ENCODE measurements at regions not wholly inside any gene's neighbourhood (a gene's known extent, or its start where the extent isn't known, plus 50 kb on each side); places are given as distances from the start of the nearest gene placed in this dataset.
"Not testable (repeated sequence)": the region's sequence is repeated elsewhere in the genome, so short reads cannot be mapped to it uniquely, and the experiment has no call there.

- DNase-seq (ENCODE audit: low spot score in 2 of 2) = no peak
- Mint-ChIP-seq H3K9me3 (peaks cover 2% of the 10 kb centered on the region), H3K4me1 (no peaks in the 10 kb centered on the region), H3K27ac (no peak overlapping the region), H3K36me3 (no peaks in the 10 kb centered on the region), H3K4me3 (no peak overlapping the region)
- ATAC-seq = no peak
Observed at GRCh38 chr5:130321931-130322330, 417.7 kb downstream of the CHSY3 start.

- H3K4me3 Mint-ChIP-seq = no peak overlapping the region
- H3K4me1 Mint-ChIP-seq = no peaks in the 10 kb centered on the region
- H3K9me3 Mint-ChIP-seq = peaks cover 6% of the 10 kb centered on the region
- no peaks in the 10 kb centered on the region for H3K36me3 Mint-ChIP-seq
- ATAC-seq (no peak), DNase-seq (ENCODE audit: low spot score in 2 of 2) (no peak)
- no peak overlapping the region for H3K27ac Mint-ChIP-seq
Observed at GRCh38 chr5:130316971-130317680, 412.9 kb downstream of the CHSY3 start.

- no peak for ATAC-seq
- H3K36me3 Mint-ChIP-seq = no peaks in the 10 kb centered on the region
- H3K27ac Mint-ChIP-seq = no peak overlapping the region
- no peak for DNase-seq (ENCODE audit: low spot score in 2 of 2)
- H3K4me3 Mint-ChIP-seq = no peak overlapping the region
- no peaks in the 10 kb centered on the region for H3K4me1 Mint-ChIP-seq
- no peaks in the 10 kb centered on the region for H3K9me3 Mint-ChIP-seq
Observed at GRCh38 chr5:130295235-130295634, 391.0 kb downstream of the CHSY3 start.

- not testable (repeated sequence) for H3K4me1 Mint-ChIP-seq; ATAC-seq; H3K36me3 Mint-ChIP-seq; H3K27ac Mint-ChIP-seq; H3K4me3 Mint-ChIP-seq; DNase-seq (ENCODE audit: low spot score in 2 of 2); H3K9me3 Mint-ChIP-seq
Observed at GRCh38 chr5:130294798-130295197, 390.5 kb downstream of the CHSY3 start.

- H3K4me1 Mint-ChIP-seq = no peaks in the 10 kb centered on the region
- H3K4me3 Mint-ChIP-seq = no peak overlapping the region
- no peaks in the 10 kb centered on the region for H3K9me3 Mint-ChIP-seq
- no peak for DNase-seq (ENCODE audit: low spot score in 2 of 2)
- no peak overlapping the region for H3K27ac Mint-ChIP-seq
- no peak for ATAC-seq
- no peaks in the 10 kb centered on the region for H3K36me3 Mint-ChIP-seq
Observed at GRCh38 chr5:130290219-130290618, 386.0 kb downstream of the CHSY3 start.

GRCh38 chr5:130289132-130290088 is 385.1 kb downstream of the CHSY3 start:
- Mint-ChIP-seq H3K27ac (no peak overlapping the region), H3K36me3 (no peaks in the 10 kb centered on the region), H3K4me3 (no peak overlapping the region), H3K4me1 (no peaks in the 10 kb centered on the region), H3K9me3 (no peaks in the 10 kb centered on the region)
- DNase-seq (ENCODE audit: low spot score in 2 of 2) (no peak), ATAC-seq (no peak)

- no peaks in the 10 kb centered on the region for H3K4me1 Mint-ChIP-seq
- no peaks in the 10 kb centered on the region for H3K9me3 Mint-ChIP-seq
Observed at GRCh38 chr5:130287438-130287837, 383.2 kb downstream of the CHSY3 start.

GRCh38 chr5:130286971-130287370 is 382.7 kb downstream of the CHSY3 start:
- Mint-ChIP-seq H3K9me3 (no peaks in the 10 kb centered on the region), H3K27ac (no peak overlapping the region), H3K4me3 (no peak overlapping the region), H3K4me1 (no peaks in the 10 kb centered on the region), H3K36me3 (no peaks in the 10 kb centered on the region)
- ATAC-seq (no peak), DNase-seq (ENCODE audit: low spot score in 2 of 2) (no peak)

More at GRCh38 chr5:130287438-130287837, 383.2 kb downstream of the CHSY3 start:
- no peak overlapping the region for H3K4me3 Mint-ChIP-seq
- DNase-seq (ENCODE audit: low spot score in 2 of 2) (no peak), ATAC-seq (no peak)
- no peak overlapping the region for H3K27ac Mint-ChIP-seq
- H3K36me3 Mint-ChIP-seq = no peaks in the 10 kb centered on the region

- DNase-seq (ENCODE audit: low spot score in 2 of 2) = no peak
- Mint-ChIP-seq H3K9me3 (no peaks in the 10 kb centered on the region), H3K4me1 (no peaks in the 10 kb centered on the region), H3K27ac (no peak overlapping the region), H3K36me3 (no peaks in the 10 kb centered on the region), H3K4me3 (no peak overlapping the region)
- no peak for ATAC-seq
Observed at GRCh38 chr5:130282049-130282448, 377.8 kb downstream of the CHSY3 start.

- no peaks in the 10 kb centered on the region for H3K9me3 Mint-ChIP-seq
- DNase-seq (ENCODE audit: low spot score in 2 of 2) (no peak), ATAC-seq (no peak)
- no peaks in the 10 kb centered on the region for H3K4me1 Mint-ChIP-seq
- no peaks in the 10 kb centered on the region for H3K36me3 Mint-ChIP-seq
- no peak overlapping the region for H3K27ac Mint-ChIP-seq
- no peak overlapping the region for H3K4me3 Mint-ChIP-seq
Observed at GRCh38 chr5:130280528-130281217, 376.4 kb downstream of the CHSY3 start.

- Mint-ChIP-seq H3K36me3 (no peaks in the 10 kb centered on the region), H3K4me3 (no peak overlapping the region), H3K27ac (no peak overlapping the region), H3K9me3 (no peaks in the 10 kb centered on the region), H3K4me1 (no peaks in the 10 kb centered on the region)
- DNase-seq (ENCODE audit: low spot score in 2 of 2) (no peak), ATAC-seq (no peak)
Observed at GRCh38 chr5:130279386-130279785, 375.1 kb downstream of the CHSY3 start.

GRCh38 chr5:130278136-130278535 is 373.9 kb downstream of the CHSY3 start:
- Mint-ChIP-seq H3K9me3 (no peaks in the 10 kb centered on the region), H3K4me3 (no peak overlapping the region), H3K4me1 (no peaks in the 10 kb centered on the region), H3K36me3 (no peaks in the 10 kb centered on the region), H3K27ac (no peak overlapping the region)
- no peak for DNase-seq (ENCODE audit: low spot score in 2 of 2)
- peak; percentile 45 for ATAC-seq

GRCh38 chr5:130277522-130277921 is 373.3 kb downstream of the CHSY3 start:
- Mint-ChIP-seq H3K27ac (no peak overlapping the region), H3K4me3 (no peak overlapping the region), H3K4me1 (no peaks in the 10 kb centered on the region), H3K9me3 (no peaks in the 10 kb centered on the region), H3K36me3 (no peaks in the 10 kb centered on the region)
- ATAC-seq = peak; percentile 46
- no peak for DNase-seq (ENCODE audit: low spot score in 2 of 2)

- Mint-ChIP-seq H3K27ac (no peak overlapping the region), H3K4me1 (no peaks in the 10 kb centered on the region), H3K4me3 (no peak overlapping the region), H3K36me3 (no peaks in the 10 kb centered on the region), H3K9me3 (no peaks in the 10 kb centered on the region)
- ATAC-seq = peak; percentile 39
- no peak for DNase-seq (ENCODE audit: low spot score in 2 of 2)
Observed at GRCh38 chr5:130277002-130277401, 372.7 kb downstream of the CHSY3 start.

- no peak for DNase-seq (ENCODE audit: low spot score in 2 of 2)
- Mint-ChIP-seq H3K4me3 (no peak overlapping the region), H3K9me3 (no peaks in the 10 kb centered on the region), H3K27ac (no peak overlapping the region), H3K36me3 (no peaks in the 10 kb centered on the region), H3K4me1 (no peaks in the 10 kb centered on the region)
- ATAC-seq = no peak
Observed at GRCh38 chr5:130272837-130273236, 368.6 kb downstream of the CHSY3 start.

All from stimulated activated effector memory CD8-positive, alpha-beta T cell treated with anti-CD3 and anti-CD28 coated beads, Interleukin-12 subunit alpha, Interleukin-12 subunit beta, amount 100 ng/mL, for 72 hours (primary cell).